GM12865 (cell line): ENCODE measurements at regions not wholly inside any gene's neighbourhood (a gene's known extent, or its start where the extent isn't known, plus 50 kb on each side); places are given as distances from the start of the nearest gene placed in this dataset.

Experiments used
- DNase-seq: peaks from one replicate; pipeline ENCODE4 v3.0.0; 2010; ENCODE audit warnings: low read depth
- H3K4me3 ChIP-seq: 2 replicates; pipeline ENCODE4 v1.5.1; 2011; ENCODE audit warnings: mild to moderate bottlenecking, low read depth, low read length, control low read depth
- TF ChIP-seq, protein P1 (sequence below): IDR thresholded peaks from 2 replicates; pipeline ENCODE4 v1.5.1; 2011; ENCODE audit warnings: low read length, control low read depth, low read depth, inconsistent platforms; ENCODE audit not compliant: insufficient read depth; ENCODE audit errors: missing control alignments

DNA sequence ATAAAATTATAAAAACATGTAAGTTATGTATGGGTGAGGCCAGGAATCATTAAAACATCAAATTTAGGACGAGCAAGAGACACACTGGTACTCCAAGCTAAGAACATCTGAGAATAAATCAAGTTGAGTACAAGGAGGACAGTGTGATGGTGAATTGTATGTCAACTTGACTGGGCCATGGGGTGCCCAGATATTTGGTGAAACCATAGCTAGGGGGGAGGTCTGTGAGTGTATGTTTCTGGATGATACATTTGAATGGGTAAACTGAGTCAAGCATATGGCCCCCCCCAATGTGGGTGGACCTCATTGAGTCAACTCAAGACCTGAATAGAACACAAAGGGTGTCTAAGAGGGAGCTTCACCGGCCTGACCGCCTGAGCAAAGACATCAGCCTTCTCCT, 115.3 kb upstream of the BCOR start:
- no peak overlapping the region for H3K4me3 ChIP-seq
- TF ChIP-seq, protein P1, sequence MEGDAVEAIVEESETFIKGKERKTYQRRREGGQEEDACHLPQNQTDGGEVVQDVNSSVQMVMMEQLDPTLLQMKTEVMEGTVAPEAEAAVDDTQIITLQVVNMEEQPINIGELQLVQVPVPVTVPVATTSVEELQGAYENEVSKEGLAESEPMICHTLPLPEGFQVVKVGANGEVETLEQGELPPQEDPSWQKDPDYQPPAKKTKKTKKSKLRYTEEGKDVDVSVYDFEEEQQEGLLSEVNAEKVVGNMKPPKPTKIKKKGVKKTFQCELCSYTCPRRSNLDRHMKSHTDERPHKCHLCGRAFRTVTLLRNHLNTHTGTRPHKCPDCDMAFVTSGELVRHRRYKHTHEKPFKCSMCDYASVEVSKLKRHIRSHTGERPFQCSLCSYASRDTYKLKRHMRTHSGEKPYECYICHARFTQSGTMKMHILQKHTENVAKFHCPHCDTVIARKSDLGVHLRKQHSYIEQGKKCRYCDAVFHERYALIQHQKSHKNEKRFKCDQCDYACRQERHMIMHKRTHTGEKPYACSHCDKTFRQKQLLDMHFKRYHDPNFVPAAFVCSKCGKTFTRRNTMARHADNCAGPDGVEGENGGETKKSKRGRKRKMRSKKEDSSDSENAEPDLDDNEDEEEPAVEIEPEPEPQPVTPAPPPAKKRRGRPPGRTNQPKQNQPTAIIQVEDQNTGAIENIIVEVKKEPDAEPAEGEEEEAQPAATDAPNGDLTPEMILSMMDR = no peak
- no peak for DNase-seq

DNA sequence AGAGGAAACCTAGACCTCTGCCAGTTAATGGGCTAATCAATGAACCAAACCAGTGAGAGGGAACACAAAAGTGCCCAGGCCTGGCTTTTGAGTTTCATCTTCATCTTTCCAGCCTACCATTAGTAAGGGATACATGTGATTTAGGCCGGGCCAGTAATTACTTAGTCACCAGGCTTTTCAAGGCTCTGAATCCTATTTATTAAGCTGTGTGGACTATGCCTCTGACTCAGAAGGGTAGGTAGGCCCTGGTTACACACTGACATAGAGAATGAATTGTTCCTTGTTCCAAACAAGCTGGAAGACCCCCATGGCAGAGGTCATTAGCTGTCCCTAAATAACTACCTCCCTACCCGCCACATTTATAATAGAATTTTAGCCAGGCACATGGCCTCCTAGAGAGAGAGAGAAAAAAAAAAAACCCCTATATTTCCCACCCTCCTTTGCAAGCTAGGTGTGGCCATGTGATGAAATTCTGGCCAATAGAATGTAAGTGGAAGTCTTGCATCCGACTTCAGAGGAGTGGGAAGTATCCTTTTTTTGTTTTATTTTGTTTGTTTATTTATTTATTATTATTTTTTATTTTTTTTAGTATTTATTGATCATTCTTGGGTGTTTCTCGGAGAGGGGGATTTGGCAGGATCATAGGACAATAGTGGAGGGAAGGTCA, 112.3 kb upstream of the BCOR start:
- H3K4me3 ChIP-seq = no peak overlapping the region
- TF ChIP-seq, protein P1 = no peak
- no peak for DNase-seq

DNA sequence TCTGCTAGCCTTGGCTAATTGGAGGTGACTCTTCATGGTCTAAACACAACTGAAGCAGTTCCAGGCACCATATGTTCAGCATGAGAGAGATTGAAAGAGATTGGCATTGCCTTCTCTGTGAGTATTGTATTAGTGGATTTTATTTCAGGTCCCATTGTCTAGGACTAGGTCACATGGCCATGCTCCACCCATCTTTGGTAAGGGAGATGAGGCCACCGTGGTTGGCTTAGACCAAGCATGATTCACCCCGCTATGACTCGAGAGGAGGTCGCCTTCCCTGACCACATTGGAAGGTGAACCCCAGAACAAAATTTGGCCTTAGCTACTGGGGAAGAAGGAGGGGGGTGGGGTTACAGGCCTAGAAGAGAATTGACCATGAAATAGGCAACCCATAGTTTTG, 109.9 kb upstream of the BCOR start:
- TF ChIP-seq, protein P1 = no peak
- H3K4me3 ChIP-seq = no peak overlapping the region
- peak; percentile 24 for DNase-seq

DNA sequence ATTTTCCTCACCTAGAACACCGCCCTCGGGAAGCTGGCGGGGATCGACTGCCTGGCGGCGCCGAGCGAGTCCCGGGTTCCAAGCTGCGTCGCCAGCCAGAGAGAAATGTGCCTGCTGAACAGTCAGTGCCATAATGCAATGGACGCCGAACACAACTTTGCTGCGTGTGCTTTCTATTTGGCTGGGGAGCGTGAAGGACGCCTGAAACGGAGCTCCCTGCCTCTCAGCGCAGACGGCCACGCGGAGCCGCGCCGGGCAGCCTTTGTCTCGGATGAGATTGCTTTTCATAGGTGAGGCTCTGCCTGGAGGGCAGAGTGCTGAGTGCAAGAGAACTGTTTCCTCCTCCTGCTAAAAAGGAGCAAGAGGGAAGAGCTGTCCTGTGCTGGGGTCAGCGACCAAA, 107.7 kb upstream of the BCOR start:
- TF ChIP-seq, protein P1 = no peak
- DNase-seq = no peak
- no peak overlapping the region for H3K4me3 ChIP-seq

DNA sequence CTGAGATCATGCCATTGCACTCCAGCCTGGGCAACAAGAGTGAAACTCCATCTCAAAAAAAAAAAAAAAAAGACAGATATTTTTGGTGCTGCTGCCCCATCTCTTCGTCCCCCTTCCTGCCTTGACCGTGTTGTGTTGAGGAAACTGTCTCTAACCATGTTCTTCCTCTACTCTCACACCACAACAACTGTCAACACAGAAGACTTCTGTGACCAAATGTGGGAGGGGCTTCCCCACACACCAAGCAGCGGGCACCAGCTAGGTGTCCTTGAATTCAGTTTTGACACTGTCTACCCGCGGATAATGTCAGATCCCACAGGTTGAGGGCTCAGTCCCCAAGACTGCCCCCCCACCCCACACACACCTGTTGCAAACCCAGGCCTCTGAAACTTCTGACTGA, 104.7 kb upstream of the BCOR start:
- TF ChIP-seq, protein P1 = no peak
- no peak overlapping the region for H3K4me3 ChIP-seq
- DNase-seq = peak; percentile 72

DNA sequence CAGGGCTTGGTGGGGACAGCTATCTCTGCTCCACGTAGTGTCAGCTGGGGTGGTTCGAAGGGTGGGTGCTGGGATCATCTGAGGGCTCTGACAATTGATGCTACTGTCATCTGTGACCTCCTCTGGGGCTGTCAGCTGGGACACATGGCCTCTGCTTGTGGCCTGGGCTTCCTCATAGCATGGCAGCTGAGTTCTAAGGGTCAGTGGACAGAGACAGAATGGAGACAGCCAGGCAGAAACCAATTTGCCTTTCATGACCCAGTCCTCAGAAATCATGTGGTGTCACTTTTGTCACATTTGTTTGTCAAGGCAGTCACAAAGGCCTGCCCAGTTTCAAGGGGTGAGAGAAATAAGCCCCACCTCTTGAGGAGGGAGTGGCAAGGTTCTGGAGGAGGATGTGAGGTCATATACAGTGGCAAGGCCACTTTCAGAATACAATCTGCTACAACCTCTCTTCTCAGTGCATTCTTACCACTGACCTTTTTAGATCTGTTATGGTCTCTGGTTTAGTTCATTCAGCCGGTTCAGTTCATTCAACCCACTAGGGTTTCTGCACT, 103.6 kb upstream of the BCOR start:
- H3K4me3 ChIP-seq = no peak overlapping the region
- peak; percentile 86 for DNase-seq
- TF ChIP-seq, protein P1 = no peak

DNA sequence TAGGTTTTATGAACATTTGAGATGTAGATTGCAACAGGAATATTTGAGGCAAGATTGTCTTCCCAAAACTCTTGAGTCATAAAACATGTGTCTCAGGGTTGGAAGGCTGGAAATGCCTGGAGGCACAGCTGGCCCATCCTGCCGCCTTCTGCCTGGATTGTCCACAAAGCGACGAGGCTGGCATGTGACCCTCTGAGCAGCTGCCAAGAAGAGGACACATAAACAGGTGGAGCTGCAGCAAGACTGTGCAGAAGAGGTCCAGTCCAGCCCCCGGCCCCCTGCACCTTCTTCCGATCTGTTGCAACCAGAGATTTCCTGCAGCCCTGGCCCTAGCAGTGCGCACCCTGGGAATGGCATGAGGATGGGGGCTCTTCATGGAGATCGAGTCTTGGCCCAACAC, 101.9 kb upstream of the BCOR start:
- TF ChIP-seq, protein P1 = no peak
- no peak for DNase-seq
- no peak overlapping the region for H3K4me3 ChIP-seq
